Stimulated activated CD4-positive, alpha-beta T cell treated with anti-CD3 and anti-CD28 coated beads, Interleukin-2, amount 100 ng/mL, for 48 hours (primary cell): ENCODE measurements at regions not wholly inside any gene's neighbourhood (a gene's known extent, or its start where the extent isn't known, plus 50 kb on each side); places are given as distances from the start of the nearest gene placed in this dataset.

Experiments
- DNase-seq, 2 donors: peaks; one replicate each; pipeline ENCODE4 v3.0.0-alpha.2; 2020

- DNase-seq: no peak
These were observed 208.3 kb downstream of the TLE1 start for GRCh38 chr9:81480828-81481604.

- no peak for DNase-seq
These were observed 209.8 kb downstream of the TLE1 start for GRCh38 chr9:81479573-81479972.

GRCh38 chr9:81477669-81478068 is 211.7 kb downstream of the TLE1 start:
- DNase-seq: no peak

- DNase-seq: no peak
These were observed 212.4 kb downstream of the TLE1 start for GRCh38 chr9:81476813-81477490.

- DNase-seq: no peak
These were observed 214.6 kb downstream of the TLE1 start for GRCh38 chr9:81474792-81475191.

- no peak for DNase-seq
These were observed 215.2 kb downstream of the TLE1 start for GRCh38 chr9:81474125-81474524.

GRCh38 chr9:81473708-81474107 is 215.6 kb downstream of the TLE1 start:
- DNase-seq: no peak

GRCh38 chr9:81473206-81473605 is 216.1 kb downstream of the TLE1 start:
- no peak for DNase-seq

- no peak for DNase-seq
These were observed 216.6 kb downstream of the TLE1 start for GRCh38 chr9:81472701-81473100.

- no peak for DNase-seq
These were observed 218.5 kb downstream of the TLE1 start for GRCh38 chr9:81470864-81471263.

GRCh38 chr9:81468084-81468595 is 221.2 kb downstream of the TLE1 start:
- DNase-seq: no peak

GRCh38 chr9:81466981-81467380 is 222.4 kb downstream of the TLE1 start:
- no peak for DNase-seq

- DNase-seq: no peak
These were observed 223.8 kb downstream of the TLE1 start for GRCh38 chr9:81465468-81466011.

GRCh38 chr9:81462801-81463200 is 226.5 kb downstream of the TLE1 start:
- no peak for DNase-seq

GRCh38 chr9:81461196-81461595 is 228.2 kb downstream of the TLE1 start:
- no peak for DNase-seq

- DNase-seq: no peak
These were observed 228.7 kb downstream of the TLE1 start for GRCh38 chr9:81460693-81461092.

- no peak for DNase-seq
These were observed 229.8 kb downstream of the TLE1 start for GRCh38 chr9:81459591-81459990.

- no peak for DNase-seq
These were observed 232.8 kb downstream of the TLE1 start for GRCh38 chr9:81456431-81457006.

- no peak for DNase-seq
These were observed 233.7 kb downstream of the TLE1 start for GRCh38 chr9:81455462-81456219.

- DNase-seq: no peak
These were observed 243.9 kb downstream of the TLE1 start for GRCh38 chr9:81445331-81445921.

- no peak for DNase-seq
These were observed 257.7 kb downstream of the TLE1 start for GRCh38 chr9:81431641-81432040.

- DNase-seq: no peak
These were observed 258.6 kb downstream of the TLE1 start for GRCh38 chr9:81430727-81431126.
